D721Med (cell line): ENCODE measurements at regions not wholly inside any gene's neighbourhood (a gene's known extent, or its start where the extent isn't known, plus 50 kb on each side); places are given as distances from the start of the nearest gene placed in this dataset.
"Not testable (repeated sequence)": the region's sequence is repeated elsewhere in the genome, so short reads cannot be mapped to it uniquely, and the experiment has no call there.

Source experiments
- DNase-seq: peaks from one replicate; pipeline ENCODE4 v3.0.0; 2011; ENCODE audit warnings: low spot score; ENCODE audit not compliant: insufficient read length
- FAIRE-seq: peaks from 2 replicates; lab custom pipeline; 2011; peaks lifted over from hg19 to GRCh38; lab: Jason Lieb, UNC
- TF ChIP-seq, protein P1 (sequence below): IDR thresholded peaks from 2 replicates; pipeline ENCODE4 v1.5.1; 2012; ENCODE audit warnings: mild to moderate bottlenecking, control low read depth; ENCODE audit not compliant: insufficient read depth; ENCODE audit errors: missing control alignments

DNA sequence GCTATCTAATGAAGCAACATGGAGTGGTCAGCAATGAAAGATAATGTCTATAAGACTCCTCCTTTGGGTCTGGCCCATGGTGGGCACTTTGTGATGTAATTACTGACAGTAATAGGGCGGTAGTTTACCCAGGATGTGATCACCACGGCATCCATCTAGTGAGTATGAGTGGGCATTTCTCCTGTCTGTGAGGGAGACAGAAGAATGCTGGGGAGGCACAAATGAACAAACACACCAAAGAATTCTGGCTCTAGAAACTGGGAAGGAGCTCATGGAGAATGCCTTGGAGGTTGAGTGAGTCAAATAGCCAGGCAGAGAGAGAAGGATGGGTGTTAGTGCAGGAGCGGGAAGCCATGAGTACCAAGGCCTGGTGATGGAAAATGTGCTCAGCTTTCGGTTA, 217.5 kb downstream of the WNT5A start:
- TF ChIP-seq, protein P1, sequence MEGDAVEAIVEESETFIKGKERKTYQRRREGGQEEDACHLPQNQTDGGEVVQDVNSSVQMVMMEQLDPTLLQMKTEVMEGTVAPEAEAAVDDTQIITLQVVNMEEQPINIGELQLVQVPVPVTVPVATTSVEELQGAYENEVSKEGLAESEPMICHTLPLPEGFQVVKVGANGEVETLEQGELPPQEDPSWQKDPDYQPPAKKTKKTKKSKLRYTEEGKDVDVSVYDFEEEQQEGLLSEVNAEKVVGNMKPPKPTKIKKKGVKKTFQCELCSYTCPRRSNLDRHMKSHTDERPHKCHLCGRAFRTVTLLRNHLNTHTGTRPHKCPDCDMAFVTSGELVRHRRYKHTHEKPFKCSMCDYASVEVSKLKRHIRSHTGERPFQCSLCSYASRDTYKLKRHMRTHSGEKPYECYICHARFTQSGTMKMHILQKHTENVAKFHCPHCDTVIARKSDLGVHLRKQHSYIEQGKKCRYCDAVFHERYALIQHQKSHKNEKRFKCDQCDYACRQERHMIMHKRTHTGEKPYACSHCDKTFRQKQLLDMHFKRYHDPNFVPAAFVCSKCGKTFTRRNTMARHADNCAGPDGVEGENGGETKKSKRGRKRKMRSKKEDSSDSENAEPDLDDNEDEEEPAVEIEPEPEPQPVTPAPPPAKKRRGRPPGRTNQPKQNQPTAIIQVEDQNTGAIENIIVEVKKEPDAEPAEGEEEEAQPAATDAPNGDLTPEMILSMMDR = no peak
- DNase-seq (no peak), FAIRE-seq (no peak)

DNA sequence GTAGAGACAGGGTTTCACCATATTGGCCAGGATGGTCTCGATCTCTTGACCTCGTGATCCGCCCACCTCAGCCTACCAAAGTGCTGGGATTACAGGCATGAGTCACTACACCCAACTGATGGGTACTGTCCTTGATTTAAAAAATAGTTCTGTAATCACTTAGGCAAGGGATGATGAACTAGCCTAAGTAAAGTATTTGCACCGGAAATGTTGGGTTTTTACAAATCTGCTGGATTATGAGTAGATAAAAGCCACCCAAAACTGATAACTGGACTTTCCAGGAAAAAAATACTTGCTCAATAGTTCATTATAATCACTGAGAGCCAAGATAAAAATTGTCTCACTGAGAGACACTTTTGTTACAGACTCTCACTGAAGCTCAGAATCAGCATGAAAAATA, 218.0 kb downstream of the WNT5A start:
- TF ChIP-seq, protein P1 = no peak
- FAIRE-seq (no peak), DNase-seq (no peak)

DNA sequence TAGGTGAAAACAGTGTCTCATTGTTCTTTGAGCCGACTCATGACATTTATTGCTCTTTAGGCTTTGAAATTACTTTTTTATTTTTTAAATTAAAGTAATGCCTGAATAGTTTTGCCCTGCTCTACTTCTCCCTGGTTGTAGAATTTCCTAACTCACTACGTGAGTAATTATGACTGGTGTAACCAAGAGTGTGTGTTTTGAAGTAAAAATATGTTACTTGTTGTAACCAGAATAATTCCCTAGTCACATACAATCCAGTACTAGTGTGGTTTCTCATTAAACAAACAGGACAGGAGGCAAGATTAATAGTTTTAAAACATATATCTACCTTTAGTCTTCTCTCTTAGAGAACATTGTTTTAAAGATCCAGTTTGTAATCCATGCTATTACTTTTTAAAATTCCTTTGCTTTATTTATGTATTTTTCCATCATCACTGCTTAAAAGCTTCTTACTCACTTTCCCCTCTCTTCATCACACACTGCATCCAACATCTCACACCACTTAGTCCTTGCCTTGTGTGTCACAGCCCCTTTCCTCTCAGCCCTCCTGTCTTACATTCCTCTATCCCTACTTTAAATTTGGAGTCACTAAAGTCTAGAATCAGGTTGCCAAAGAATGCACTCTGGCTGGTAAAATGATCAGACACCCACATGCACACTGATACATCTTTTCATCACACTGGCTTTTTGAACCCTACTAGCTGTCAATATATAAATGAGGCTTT, 219.7 kb downstream of the WNT5A start:
- DNase-seq = no peak
- TF ChIP-seq, protein P1 = no peak
- no peak for FAIRE-seq

DNA sequence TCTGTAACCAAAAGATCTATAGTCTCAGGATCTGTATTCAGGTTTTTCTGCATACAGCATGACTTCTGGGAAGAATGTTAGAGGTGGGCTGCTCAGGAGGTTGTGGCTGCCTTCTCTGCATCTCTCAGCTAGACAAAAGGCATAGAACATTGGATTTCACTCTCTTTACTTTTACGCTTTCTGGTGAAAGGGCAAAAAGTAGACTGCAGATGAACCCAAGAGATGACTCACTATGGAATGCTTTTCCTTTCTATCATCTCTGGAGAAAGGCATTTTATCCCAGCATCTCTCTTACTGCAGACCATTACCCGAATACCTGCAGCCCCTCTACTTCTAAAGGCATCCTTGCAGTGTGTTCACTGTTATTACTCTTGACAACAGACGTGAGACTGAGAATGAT, 222.2 kb downstream of the WNT5A start:
- DNase-seq (no peak), FAIRE-seq (no peak)
- TF ChIP-seq, protein P1 = no peak

DNA sequence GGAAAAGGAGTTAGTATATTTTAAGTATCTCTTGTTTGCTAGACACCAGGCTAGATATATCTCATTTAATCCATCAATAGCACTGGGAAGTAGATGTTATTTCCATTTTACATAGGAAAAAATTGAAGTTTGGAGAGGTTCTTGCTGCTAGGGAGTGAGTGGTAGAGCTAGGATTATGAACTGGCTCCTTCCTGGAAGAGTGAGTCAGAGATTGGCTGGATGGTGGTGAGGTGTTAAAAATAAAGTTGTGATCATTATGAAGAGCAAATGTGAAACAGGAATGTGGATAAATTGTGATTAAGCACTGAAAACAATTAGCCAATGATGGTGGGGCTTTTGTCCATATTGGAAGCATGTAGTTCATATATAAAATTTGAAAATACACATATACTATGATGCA, 234.2 kb downstream of the WNT5A start:
- FAIRE-seq = no peak
- TF ChIP-seq, protein P1 = no peak
- no peak for DNase-seq

DNA sequence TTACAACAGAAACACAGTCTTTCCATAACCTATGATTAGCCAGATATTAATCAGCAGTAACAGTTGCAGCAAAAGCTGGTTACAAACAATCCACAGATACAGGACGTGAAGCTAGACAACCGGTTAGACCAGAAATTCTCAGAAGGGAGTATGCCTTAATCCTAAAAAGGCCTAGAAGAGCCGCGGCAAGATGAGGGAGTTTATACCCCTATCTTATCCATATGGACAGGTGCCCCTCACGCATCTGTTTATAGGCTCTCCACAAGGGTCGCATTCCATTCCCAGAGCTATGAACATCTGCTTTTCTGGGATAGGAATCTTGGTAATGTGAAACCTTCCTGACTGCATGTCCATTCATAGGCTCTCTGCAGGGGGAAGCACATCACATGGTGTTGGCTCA, 237.9 kb downstream of the WNT5A start:
- DNase-seq, FAIRE-seq: not testable (repeated sequence)

DNA sequence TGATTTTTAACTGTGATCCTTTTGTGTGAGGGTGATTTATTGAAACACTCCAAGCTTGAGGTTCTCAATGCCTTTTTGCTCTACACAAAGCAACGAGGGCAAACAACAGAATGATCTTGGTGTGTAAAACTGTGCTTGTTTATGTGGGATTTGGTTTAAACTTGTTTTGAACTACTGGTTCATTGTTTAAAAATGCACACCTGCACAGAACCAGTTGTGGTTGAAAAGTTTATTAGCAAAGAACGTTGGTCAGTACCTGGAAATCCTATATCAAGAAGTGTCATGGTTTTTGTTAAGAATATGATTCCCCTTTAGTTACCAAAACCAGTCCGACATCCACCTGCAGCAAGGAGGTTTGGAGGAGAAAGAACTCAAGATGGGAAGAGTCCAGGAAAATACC, 239.4 kb downstream of the WNT5A start:
- TF ChIP-seq, protein P1 = no peak
- no peak for FAIRE-seq
- no peak for DNase-seq
